K562 (cell line): ENCODE measurements at regions not wholly inside any gene's neighbourhood (a gene's known extent, or its start where the extent isn't known, plus 50 kb on each side); places are given as distances from the start of the nearest gene placed in this dataset. TPM values are rescaled to one million over a fixed set of nuclear protein-coding genes. Genes with fewer than 3 reads are reported as not detected.

Source experiments
- ATAC-seq: fragments of 200-7000 bp; cut with Tn5 transposase; 3 replicates; pipeline ENCODE4 v1.9.1; 2020; ENCODE audit warnings: moderate library complexity
- BruUV-seq: library from RNA; stranded (reverse); fragments of 400-500 nt; replicated peaks from 2 replicates; lab custom pipeline; 2021; lab: Mats Ljungman, UMichigan
- CTCF ChIA-PET: fragments of 300-600 bp; formaldehyde crosslinking; extraction: SDS; loops from one replicate; lab custom pipeline; 2021; ENCODE audit warnings: low intra/inter-chr PET ratio; lab: Yijun Ruan, JAX
- POLR2A ChIA-PET: fragments of 300-600, 350-650 bp; sonication (Branson Sonifier 250); formaldehyde crosslinking; extraction: SDS; loops from one replicate; lab custom pipeline; 2021; ENCODE audit warnings: antibody characterized with exemption, inconsistent platforms; lab: Yijun Ruan, JAX
- DNase-seq, 4 experiments: peaks; one replicate each; pipeline versions ENCODE4 v3.0.0 to v3.0.0-alpha.2; 2011 to 2018; ENCODE audit warnings: low spot score in 3 of 4, mixed read lengths in 3 of 4; ENCODE audit errors: extremely low read depth in 1 of 4
- FAIRE-seq: peaks from 2 replicates; lab custom pipeline; 2011; peaks lifted over from hg19 to GRCh38; lab: Jason Lieb, UNC
- H2AFZ ChIP-seq: 2 replicates; pipeline ENCODE4 v1.6.0; 2011; ENCODE audit warnings: low read depth, low read length, control low read depth, inconsistent platforms
- H3K27ac ChIP-seq: fragments of 200-600 bp; 3 replicates; pipeline ENCODE4 v1.8.0; 2011; ENCODE audit warnings: low read depth, mild to moderate bottlenecking, control low read depth, inconsistent platforms, low read length, moderate library complexity, mixed read lengths; ENCODE audit errors: extremely low read depth
- H3K27me3 ChIP-seq, 2 experiments: fragments of 300-600 bp in 1 of 2; 2 replicates in 1 of 2; 3 replicates in 1 of 2; pipeline versions ENCODE4 v1.6.0 to v1.8.0; 2011; ENCODE audit warnings: inconsistent platforms in 2 of 2, low read length in 2 of 2, mild to moderate bottlenecking in 1 of 2, mixed read lengths in 1 of 2, moderate library complexity in 1 of 2; ENCODE audit not compliant: control insufficient read depth in 2 of 2, insufficient read depth in 2 of 2
- H3K36me3 ChIP-seq: fragments of 300-600 bp; 3 replicates; pipeline ENCODE4 v1.8.0; 2011; ENCODE audit warnings: mild to moderate bottlenecking, low read length, inconsistent platforms; ENCODE audit not compliant: control insufficient read depth, insufficient read depth
- H3K4me1 ChIP-seq, 2 experiments: fragments of 200-600 bp in 1 of 2; replicated peaks in 1 of 2; 2 replicates in 1 of 2; 3 replicates in 1 of 2; pipeline versions ENCODE4 v1.5.1 to v1.8.0; 2011; ENCODE audit warnings: inconsistent platforms in 2 of 2, low read length in 2 of 2, mild to moderate bottlenecking in 1 of 2, mixed read lengths in 1 of 2, moderate library complexity in 1 of 2; ENCODE audit not compliant: control insufficient read depth in 2 of 2, insufficient read depth in 2 of 2
- H3K4me2 ChIP-seq: 2 replicates; pipeline ENCODE4 v1.6.1; 2011; ENCODE audit warnings: low read length, control low read depth, inconsistent platforms, mixed read lengths; ENCODE audit not compliant: insufficient read depth
- H3K4me3 ChIP-seq: fragments of 200-600 bp; sonication (generic), shearing (Covaris generic); 2 replicates; pipeline ENCODE4 v1.5.1; 2016; ENCODE audit warnings: control low read depth, inconsistent platforms
- H3K79me2 ChIP-seq: fragments of 200-600 bp; 3 replicates; pipeline ENCODE4 v1.8.0; 2011; ENCODE audit warnings: low read length, inconsistent platforms; ENCODE audit not compliant: control insufficient read depth, insufficient read depth
- H3K9ac ChIP-seq, 2 experiments: 2 replicates each; pipeline versions ENCODE4 v1.6.0 to v1.6.1; 2011; ENCODE audit warnings: low read depth in 2 of 2, low read length in 2 of 2, control low read depth in 1 of 2, inconsistent platforms in 1 of 2, mild to moderate bottlenecking in 1 of 2, mixed read lengths in 1 of 2; ENCODE audit not compliant: insufficient read depth in 1 of 2
- H3K9me1 ChIP-seq: one replicate; pipeline ENCODE4 v1.6.0; 2011; ENCODE audit warnings: inconsistent platforms, mild to moderate bottlenecking, low read length, moderate library complexity; ENCODE audit not compliant: control insufficient read depth, insufficient read depth
- H3K9me3 ChIP-seq: replicated peaks from 2 replicates; pipeline ENCODE4 v1.5.1; 2011; ENCODE audit warnings: low read depth, low read length, inconsistent platforms; ENCODE audit not compliant: control insufficient read depth, insufficient read depth
- H4K20me1 ChIP-seq: replicated peaks from 2 replicates; pipeline ENCODE4 v1.6.1; 2011; ENCODE audit warnings: low read length, inconsistent platforms, mixed read lengths; ENCODE audit not compliant: control insufficient read depth, insufficient read depth
- RBFOX2 ChIP-seq: fragments of 200-400 bp; formaldehyde crosslinking; IDR thresholded peaks from 2 replicates; pipeline ENCODE4 v1.6.1; 2017; ENCODE audit warnings: low read depth, mild to moderate bottlenecking, low read length, moderate library complexity
- in situ Hi-C: fragments of 300-500 bp; cut with MboI; formaldehyde crosslinking; loops from 4 replicates; pipeline ENCODE4 v1.15.0; 2018; ENCODE audit warnings: inconsistent platforms, mixed read lengths
- intact Hi-C: fragments of 100-400 bp; cut with micrococcal nuclease; formaldehyde crosslinking; loops from 2 replicates; pipeline ENCODE4 v1.14.2; 2022
- small RNA-seq: library from RNA; depleted of rRNA; stranded (forward); fragments of <200 nt; gene quantifications from one replicate; pipeline ENCODE3, GENCODE V24; 2014
- TF ChIP-seq, protein P1 (sequence below): sonication (generic); formaldehyde crosslinking; IDR thresholded peaks from 2 replicates; pipeline ENCODE4 v1.4.0; 2020; ENCODE audit warnings: mild to moderate bottlenecking, missing genetic modification reagents
- TF ChIP-seq, protein P2 (sequence below), 3 experiments: IDR thresholded peaks in 2 of 3; conservative IDR thresholded peaks in 1 of 3; 2 replicates each; pipeline ENCODE4 v1.5.1; 2011 to 2012; ENCODE audit warnings: low read length in 3 of 3, mild to moderate bottlenecking in 3 of 3, control low read depth in 2 of 3, improper control_type of control experiment in 1 of 3, inconsistent platforms in 1 of 3, low read depth in 1 of 3, mixed read lengths in 1 of 3, moderate library complexity in 1 of 3; ENCODE audit not compliant: insufficient read depth in 2 of 3

DNA sequence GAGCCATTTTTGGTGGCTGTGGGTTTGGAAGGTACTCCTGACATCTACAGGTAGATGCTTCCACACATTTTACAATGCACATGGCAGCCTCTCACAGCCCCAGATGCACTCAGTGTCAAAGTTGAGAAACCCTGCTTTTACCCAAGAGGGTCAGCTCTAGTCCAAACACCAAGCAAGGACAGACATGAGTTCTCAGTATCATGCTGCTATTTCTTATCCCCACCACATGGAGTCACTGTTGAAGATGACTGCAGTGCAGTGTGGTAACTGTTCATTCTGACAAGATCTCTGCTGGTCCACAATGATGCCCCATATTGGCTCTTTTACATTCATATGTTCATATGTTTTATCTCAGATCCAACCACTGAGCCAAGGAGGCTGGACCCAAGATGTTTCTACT is 50.5 kb upstream of the SALL1 start:
- no peak overlapping the region for H2AFZ ChIP-seq
- no peak overlapping the region for H3K9ac ChIP-seq
- no peak for TF ChIP-seq RBFOX2
- TF ChIP-seq, protein P1, sequence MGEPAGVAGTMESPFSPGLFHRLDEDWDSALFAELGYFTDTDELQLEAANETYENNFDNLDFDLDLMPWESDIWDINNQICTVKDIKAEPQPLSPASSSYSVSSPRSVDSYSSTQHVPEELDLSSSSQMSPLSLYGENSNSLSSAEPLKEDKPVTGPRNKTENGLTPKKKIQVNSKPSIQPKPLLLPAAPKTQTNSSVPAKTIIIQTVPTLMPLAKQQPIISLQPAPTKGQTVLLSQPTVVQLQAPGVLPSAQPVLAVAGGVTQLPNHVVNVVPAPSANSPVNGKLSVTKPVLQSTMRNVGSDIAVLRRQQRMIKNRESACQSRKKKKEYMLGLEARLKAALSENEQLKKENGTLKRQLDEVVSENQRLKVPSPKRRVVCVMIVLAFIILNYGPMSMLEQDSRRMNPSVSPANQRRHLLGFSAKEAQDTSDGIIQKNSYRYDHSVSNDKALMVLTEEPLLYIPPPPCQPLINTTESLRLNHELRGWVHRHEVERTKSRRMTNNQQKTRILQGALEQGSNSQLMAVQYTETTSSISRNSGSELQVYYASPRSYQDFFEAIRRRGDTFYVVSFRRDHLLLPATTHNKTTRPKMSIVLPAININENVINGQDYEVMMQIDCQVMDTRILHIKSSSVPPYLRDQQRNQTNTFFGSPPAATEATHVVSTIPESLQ (CRISPR knock-in tag): no peak
- TF ChIP-seq, protein P2, sequence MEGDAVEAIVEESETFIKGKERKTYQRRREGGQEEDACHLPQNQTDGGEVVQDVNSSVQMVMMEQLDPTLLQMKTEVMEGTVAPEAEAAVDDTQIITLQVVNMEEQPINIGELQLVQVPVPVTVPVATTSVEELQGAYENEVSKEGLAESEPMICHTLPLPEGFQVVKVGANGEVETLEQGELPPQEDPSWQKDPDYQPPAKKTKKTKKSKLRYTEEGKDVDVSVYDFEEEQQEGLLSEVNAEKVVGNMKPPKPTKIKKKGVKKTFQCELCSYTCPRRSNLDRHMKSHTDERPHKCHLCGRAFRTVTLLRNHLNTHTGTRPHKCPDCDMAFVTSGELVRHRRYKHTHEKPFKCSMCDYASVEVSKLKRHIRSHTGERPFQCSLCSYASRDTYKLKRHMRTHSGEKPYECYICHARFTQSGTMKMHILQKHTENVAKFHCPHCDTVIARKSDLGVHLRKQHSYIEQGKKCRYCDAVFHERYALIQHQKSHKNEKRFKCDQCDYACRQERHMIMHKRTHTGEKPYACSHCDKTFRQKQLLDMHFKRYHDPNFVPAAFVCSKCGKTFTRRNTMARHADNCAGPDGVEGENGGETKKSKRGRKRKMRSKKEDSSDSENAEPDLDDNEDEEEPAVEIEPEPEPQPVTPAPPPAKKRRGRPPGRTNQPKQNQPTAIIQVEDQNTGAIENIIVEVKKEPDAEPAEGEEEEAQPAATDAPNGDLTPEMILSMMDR (IDR thresholded peaks at IDR 0.05 in 2 of 3, conservative IDR thresholded peaks at IDR 0.05 in 1 of 3; ENCODE audit: insufficient read depth in 2 of 3, low read depth in 1 of 3, low read length in 3 of 3): peak in 1 of 3 experiments; percentile 3; a peak in 1 of 6 replicates
- H4K20me1 ChIP-seq: no peaks in the 10 kb centered on the region
- BruUV-seq: no TSS peak
- H3K36me3 ChIP-seq: no peaks in the 10 kb centered on the region
- in situ Hi-C loops (no loop called here), intact Hi-C loops (no loop called here)
- H3K4me1 ChIP-seq: no peaks in the 10 kb centered on the region
- FAIRE-seq (no peak), ATAC-seq (no peak), DNase-seq (peak in 1 of 4 experiments; percentile 4)
- H3K4me2 ChIP-seq: no peak overlapping the region
- no peak overlapping the region for H3K27ac ChIP-seq
- POLR2A ChIA-PET: no interaction called here
- H3K9me3 ChIP-seq: no peaks in the 10 kb centered on the region
- CTCF ChIA-PET: no interaction called here
- H3K4me3 ChIP-seq: no peak overlapping the region
- no peaks in the 10 kb centered on the region for H3K79me2 ChIP-seq
- no peaks in the 10 kb centered on the region for H3K9me1 ChIP-seq
- no peaks in the 10 kb centered on the region for H3K27me3 ChIP-seq

Small RNA genes lying in the stretch of these regions (small RNA-seq; reads per million reads assigned to genes)
- not detected for gene AC137527.1
